Muscle of back (tissue), 3 donors: ENCODE measurements at regions not wholly inside any gene's neighbourhood (a gene's known extent, or its start where the extent isn't known, plus 50 kb on each side); places are given as distances from the start of the nearest gene placed in this dataset.
"Not testable (repeated sequence)": the region's sequence is repeated elsewhere in the genome, so short reads cannot be mapped to it uniquely, and the experiment has no call there.

ENCODE experiments used
- DNase-seq, 3 donors: peaks; one replicate each; pipeline versions ENCODE4 v3.0.0 to v3.0.0-alpha.2; 2013

DNA sequence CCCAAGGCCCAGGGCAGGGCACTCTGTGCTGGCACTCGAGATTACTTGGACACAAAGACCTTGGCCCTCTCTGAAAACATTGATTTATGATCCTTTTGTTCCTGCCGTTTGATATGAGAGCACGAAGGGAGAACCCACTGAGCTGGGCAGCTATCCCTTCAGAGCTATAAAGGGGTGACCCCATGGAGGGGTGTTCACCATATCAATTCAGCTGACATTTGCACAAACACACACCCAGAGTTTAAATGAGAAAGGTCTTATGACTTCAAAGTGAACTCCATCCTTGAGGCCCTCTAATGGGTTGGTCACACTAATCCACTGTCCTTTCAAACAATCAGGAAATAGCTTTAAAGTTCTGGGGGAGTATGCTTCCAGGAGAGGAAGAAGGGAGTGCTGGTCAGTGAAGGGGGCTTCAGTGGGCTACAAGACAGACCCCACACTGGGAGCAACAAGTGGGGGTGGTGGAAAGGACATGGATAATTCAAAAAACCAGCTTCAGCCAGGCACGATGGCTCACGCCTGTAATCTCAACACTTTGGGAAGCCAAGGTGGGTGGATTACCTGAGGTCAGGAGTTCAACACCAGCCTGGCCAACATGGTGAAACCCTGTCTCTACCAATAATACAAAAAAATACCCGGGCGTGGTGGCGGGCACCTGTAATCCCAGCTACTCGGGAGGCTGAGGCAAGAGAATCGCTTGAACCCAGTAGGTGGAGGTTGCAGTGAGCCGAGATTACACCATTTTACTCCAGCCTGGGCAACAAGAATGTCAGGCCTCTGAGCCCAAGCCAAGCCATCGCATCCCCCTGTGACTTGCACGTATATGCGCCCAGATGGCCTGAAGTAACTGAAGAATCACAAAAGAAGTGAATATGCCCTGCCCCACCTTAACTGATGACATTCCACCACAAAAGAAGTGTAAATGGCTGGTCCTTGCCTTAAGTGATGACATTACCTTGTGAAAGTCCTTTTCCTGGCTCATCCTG lies 97.1 kb upstream of the RAB4A start:
- not testable (repeated sequence) for DNase-seq

- DNase-seq, result not testable (repeated sequence)
Observed at GRCh38 chr1:229175297-229175696, 95.6 kb upstream of the RAB4A start.

- not testable (repeated sequence) for DNase-seq
Observed at GRCh38 chr1:229176457-229176856, 94.5 kb upstream of the RAB4A start.

- no peak for DNase-seq
Observed at GRCh38 chr1:229180161-229180560, 90.8 kb upstream of the RAB4A start.

DNA sequence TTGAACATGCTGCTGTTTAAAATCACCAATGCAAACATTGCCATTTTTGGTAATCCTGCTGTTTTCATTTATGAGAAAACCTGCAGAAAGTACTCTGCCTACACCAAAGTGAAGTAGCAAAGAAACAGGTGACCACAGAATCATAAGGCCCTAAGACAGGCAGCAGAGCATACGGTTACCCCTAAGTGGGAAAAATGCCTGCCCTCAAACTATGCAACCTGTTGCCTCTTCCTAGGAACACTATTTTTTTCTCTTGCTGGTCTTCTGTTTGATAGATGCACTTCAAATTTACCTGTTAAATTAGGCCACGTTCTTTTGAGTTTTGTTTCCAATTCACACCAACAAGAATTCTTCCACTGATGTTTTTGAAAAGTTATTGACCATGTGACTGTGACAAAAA lies 89.5 kb upstream of the RAB4A start:
- no peak for DNase-seq

GRCh38 chr1:229183588-229183987 lies 87.3 kb upstream of the RAB4A start:
- DNase-seq, result no peak

DNA sequence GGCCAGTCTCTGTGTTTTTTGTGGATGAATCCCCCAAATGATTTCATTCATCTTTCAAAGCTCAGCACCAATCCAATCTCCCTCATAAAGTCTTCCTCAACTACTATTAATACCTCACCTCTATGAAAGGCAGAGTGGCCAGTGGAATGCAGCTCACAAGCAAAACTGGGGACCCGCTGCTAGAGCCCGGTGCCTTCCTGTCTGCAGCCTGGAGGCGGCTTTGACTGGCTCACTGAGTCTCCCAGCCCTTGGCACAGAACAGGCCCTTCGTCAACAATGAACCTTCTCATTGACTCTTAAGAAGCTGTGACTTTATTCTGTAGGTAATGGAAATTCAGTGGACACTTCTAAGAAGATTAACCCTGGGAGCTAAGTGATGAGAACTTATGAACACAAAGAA lies 86.8 kb upstream of the RAB4A start:
- no peak for DNase-seq

DNA sequence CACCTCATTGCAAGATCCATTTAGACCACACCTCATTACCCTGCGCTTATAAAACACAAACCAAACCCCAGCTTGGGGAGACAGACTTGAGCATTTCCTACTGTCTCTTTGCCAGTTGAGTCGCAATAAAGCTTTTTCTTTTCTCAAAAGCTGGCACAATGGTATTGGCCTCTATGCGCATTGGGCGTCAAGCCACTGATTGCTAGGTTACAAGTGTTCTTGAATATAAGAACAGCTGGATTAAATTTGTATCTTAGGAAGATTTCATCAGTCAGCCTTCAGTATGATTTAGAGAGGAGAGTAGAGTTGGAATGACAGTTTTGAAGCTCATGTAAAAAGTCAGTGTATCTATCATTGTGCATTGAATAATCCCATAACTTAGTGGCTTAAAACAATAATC lies 84.9 kb upstream of the RAB4A start:
- DNase-seq, result no peak

DNA sequence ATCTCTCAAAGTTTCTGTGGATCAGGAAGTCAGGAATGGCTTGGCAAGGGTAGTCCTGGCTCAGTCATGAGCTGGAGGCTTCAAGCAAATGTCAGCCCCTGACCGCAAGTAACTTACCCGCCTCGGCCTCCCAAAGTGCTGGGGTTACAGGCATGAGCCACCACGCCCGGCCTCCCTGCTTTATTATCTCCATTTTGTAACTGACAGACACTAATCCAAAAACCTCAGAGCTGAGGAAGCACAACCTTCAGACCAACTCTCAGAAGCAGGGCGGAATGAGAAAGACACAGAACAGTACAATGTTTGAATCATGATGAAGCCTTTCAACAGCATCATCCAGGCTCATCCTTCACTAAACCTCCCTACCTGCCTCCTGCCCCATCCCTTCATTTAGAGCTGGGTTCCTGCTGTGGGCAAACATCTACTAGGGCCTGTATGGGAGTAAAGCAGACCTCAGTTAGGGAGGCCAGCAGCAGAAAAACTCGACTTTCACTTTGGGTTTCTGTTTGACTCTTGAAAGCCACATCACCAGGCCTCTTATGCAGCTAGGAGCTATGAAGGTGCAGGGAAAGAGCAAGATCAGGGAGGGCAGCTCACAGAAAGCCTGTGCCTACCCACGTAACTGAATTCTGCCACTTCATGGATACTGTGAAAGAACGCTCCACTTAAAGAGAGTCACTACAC lies 84.4 kb upstream of the RAB4A start:
- no peak for DNase-seq

GRCh38 chr1:229190057-229190575 lies 80.8 kb upstream of the RAB4A start:
- DNase-seq, result no peak

DNA sequence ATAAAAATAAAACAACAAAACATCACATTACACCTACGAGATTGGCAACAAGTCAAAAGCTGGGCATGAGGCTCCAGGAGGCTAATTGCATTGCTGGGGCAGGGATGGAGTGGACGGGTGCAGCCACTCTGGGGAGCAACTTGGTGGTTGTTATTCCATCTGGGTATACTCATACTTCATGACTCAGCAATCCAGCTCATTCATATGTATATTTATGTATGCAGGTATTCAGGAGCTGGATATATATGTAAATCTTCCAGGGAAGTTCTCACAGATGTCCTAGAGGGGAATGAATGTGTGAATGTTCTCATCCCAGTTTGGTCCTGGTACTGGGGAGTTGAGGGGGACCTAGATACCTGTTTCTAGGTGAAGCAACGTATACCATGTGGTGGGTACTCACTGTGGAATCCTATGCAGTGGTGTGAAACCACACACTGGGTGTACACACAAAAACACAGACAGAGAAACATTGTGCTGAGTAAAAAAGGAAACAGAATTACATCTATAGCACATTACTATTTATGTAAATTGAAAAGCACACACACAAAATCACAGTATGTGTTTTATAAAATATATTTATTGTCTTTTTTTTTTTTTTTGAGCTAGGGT lies 79.7 kb upstream of the RAB4A start:
- no peak for DNase-seq

- no peak for DNase-seq
Observed at GRCh38 chr1:229192031-229192430, 78.9 kb upstream of the RAB4A start.

- no peak for DNase-seq
Observed at GRCh38 chr1:229192853-229193252, 78.1 kb upstream of the RAB4A start.

DNA sequence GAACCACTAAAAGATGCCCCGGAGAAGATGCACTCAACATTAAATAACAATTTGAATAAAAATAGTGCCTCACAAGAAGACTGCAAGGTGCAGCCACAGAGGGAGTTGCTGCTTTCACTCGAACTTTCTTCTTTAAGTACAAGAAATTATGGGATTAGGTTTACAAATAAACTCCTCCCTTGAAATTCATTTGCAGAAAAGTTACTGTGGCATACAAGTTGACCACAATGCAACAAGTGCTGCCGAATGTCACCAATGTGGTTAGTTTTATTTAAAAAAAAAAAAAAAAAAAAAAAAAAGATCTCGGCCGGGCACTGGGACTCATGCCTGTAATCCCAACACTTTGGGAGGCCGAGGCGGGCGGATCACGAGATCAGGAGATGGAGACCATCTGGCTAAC lies 76.8 kb upstream of the RAB4A start:
- no peak for DNase-seq

- no peak for DNase-seq
Observed at GRCh38 chr1:229195246-229195645, 75.7 kb upstream of the RAB4A start.

- DNase-seq, result no peak
Observed at GRCh38 chr1:229196404-229197264, 74.3 kb upstream of the RAB4A start.

DNA sequence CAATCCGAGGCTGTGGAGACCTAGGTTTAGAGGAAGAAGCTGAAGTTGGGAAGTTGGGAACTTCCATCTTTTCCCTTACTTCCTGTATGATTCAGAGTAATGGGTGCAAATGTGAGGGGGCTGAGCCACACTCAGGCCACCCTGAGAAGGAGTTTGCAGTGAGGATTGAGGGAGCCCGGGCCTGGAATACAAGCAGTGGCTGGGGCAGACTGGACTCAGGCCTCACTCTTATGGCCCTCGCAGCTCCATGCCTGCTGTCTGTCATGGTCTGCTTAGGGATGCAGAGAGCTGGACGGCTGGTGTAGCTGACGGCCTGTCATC lies 73.7 kb upstream of the RAB4A start:
- no peak for DNase-seq

- peak in 1 of 3 donors; percentile 54 for DNase-seq
Observed at GRCh38 chr1:229199261-229200243, 71.4 kb upstream of the RAB4A start.

- DNase-seq, result peak; percentile 52 to 89 (median 86)
Observed at GRCh38 chr1:229203030-229203751, 67.7 kb upstream of the RAB4A start.
